Testis (tissue), 2 donors: ENCODE measurements at regions not wholly inside any gene's neighbourhood (a gene's known extent, or its start where the extent isn't known, plus 50 kb on each side); places are given as distances from the start of the nearest gene placed in this dataset.

Experiments used
- CTCF ChIP-seq, 3 experiments: fragments of 450-650 bp in 2 of 3; fragments of 200-600 bp in 1 of 3; sonication (generic) in 1 of 3; IDR thresholded peaks; one replicate each; pipeline ENCODE4 v1.5.1; 2016 to 2019; ENCODE audit warnings: antibody characterized with exemption in 3 of 3, mild to moderate bottlenecking in 2 of 3, moderate library complexity in 1 of 3
- POLR2A ChIP-seq: fragments of 450-650 bp; IDR thresholded peaks from one replicate; pipeline ENCODE4 v1.6.1; 2017; ENCODE audit warnings: antibody characterized with exemption, mild to moderate bottlenecking, moderate library complexity

- TF ChIP-seq CTCF (IDR thresholded peaks at IDR 0.05), result no peak
- TF ChIP-seq POLR2A, result no peak
These were observed 482.2 kb downstream of the KDM5D start for GRCh38 chrY:19262310-19262709.
